ENCODE measurements at regions not wholly inside any gene's neighbourhood (a gene's known extent, or its start where the extent isn't known, plus 50 kb on each side); places are given as distances from the start of the nearest gene placed in this dataset.

DNA sequence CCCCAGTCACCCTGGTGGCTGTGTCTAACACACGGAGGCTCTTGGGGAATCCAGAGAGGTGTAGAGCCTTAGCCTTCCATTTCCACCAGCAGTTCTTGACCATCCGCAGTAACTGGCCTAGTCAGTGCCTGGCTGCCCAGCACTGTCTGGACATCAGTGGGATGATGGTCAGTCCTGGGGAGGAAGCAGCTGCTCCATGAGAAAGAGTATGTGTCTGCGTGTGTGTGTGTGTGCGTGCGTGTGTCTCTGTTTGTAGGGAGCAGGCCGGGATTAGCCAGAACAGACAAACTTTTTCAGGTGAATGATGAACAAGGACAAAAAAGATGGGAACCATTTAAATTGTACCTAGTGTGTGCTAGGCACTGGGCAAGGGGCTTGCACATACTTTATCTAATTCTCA lies 109.3 kb upstream of the SYT13 start:
- H3K27ac ChIP-seq (ENCODE audit: insufficient read length, low read depth, low read length), result no peak overlapping the region
- no CpG with 5 or more reads among the region's 6 CpGs for WGBS (ENCODE audit: extremely low coverage, insufficient read length, low lambda C conversion rate)
- TF ChIP-seq, protein P1, sequence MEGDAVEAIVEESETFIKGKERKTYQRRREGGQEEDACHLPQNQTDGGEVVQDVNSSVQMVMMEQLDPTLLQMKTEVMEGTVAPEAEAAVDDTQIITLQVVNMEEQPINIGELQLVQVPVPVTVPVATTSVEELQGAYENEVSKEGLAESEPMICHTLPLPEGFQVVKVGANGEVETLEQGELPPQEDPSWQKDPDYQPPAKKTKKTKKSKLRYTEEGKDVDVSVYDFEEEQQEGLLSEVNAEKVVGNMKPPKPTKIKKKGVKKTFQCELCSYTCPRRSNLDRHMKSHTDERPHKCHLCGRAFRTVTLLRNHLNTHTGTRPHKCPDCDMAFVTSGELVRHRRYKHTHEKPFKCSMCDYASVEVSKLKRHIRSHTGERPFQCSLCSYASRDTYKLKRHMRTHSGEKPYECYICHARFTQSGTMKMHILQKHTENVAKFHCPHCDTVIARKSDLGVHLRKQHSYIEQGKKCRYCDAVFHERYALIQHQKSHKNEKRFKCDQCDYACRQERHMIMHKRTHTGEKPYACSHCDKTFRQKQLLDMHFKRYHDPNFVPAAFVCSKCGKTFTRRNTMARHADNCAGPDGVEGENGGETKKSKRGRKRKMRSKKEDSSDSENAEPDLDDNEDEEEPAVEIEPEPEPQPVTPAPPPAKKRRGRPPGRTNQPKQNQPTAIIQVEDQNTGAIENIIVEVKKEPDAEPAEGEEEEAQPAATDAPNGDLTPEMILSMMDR (conservative IDR thresholded peaks at IDR 0.05), result no peak
- no peak overlapping the region for H3K4me2 ChIP-seq (ENCODE audit: insufficient read depth, insufficient read length, low read length)
- no peaks in the 10 kb centered on the region for H3K27me3 ChIP-seq (ENCODE audit: insufficient read depth, low read length)
- Mint-ChIP-seq H3K4me1 (peaks cover 12 to 19% of the 10 kb centered on the region in 2 experiments), H3K27me3 (ENCODE audit: low read depth) (peaks cover 2% of the 10 kb centered on the region; the same call in 1 of the 2 replicates), H3K36me3 (ENCODE audit: insufficient read depth in 1 of 3, low read depth in 3 of 3) (no peaks in the 10 kb centered on the region), H3K27ac (peak overlapping the region in 1 of 3 experiments; percentile 1; a peak in 1 of 7 replicates), H3K4me3 (no peak overlapping the region), H3K9me3 (no peaks in the 10 kb centered on the region)
- H3K79me2 ChIP-seq (ENCODE audit: insufficient read depth, low read length), result no peaks in the 10 kb centered on the region
- no peak for DNase-seq
- no peak overlapping the region; the same call in 1 of the 2 replicates for H2BK15ac ChIP-seq (ENCODE audit: low read depth, low read length)
- H2BK5ac ChIP-seq (ENCODE audit: insufficient read length, low read length), result no peak overlapping the region
- no peaks in the 10 kb centered on the region; the same call in 1 of the 2 replicates for H3K4me1 ChIP-seq (ENCODE audit: insufficient read depth, low read length)
- H3K23ac ChIP-seq (ENCODE audit: insufficient read length, low read depth, low read length), result no peak overlapping the region
- H3K18ac ChIP-seq (ENCODE audit: insufficient read length, low read depth, low read length), result no peak overlapping the region
- no peaks in the 10 kb centered on the region for H3K23me2 ChIP-seq (ENCODE audit: insufficient read length, low read depth, low read length, poor library complexity, severe bottlenecking)
- H2AK5ac ChIP-seq (ENCODE audit: insufficient read length, low read length), result no peak overlapping the region
- H2BK20ac ChIP-seq (ENCODE audit: low read depth, low read length, poor library complexity, severe bottlenecking), result no peak overlapping the region
- no peak overlapping the region for H4K91ac ChIP-seq (ENCODE audit: insufficient read length, low read depth, low read length)
- H4K5ac ChIP-seq (ENCODE audit: insufficient read length, low read depth, low read length), result no peak overlapping the region
- no peak overlapping the region for H2BK12ac ChIP-seq (ENCODE audit: insufficient read length, low read depth, low read length)
- H3K56ac ChIP-seq (ENCODE audit: insufficient read length, low read depth, low read length), result no peak overlapping the region
- no peak overlapping the region; the same call in 1 of the 2 replicates for H3K14ac ChIP-seq (ENCODE audit: insufficient read depth, low read length)
- no peaks in the 10 kb centered on the region for H4K20me1 ChIP-seq (ENCODE audit: control insufficient read depth, insufficient read depth, insufficient read length)
- no peak overlapping the region for H3K9ac ChIP-seq (ENCODE audit: extremely low read depth, insufficient read length, low read length)
- H3K79me1 ChIP-seq (ENCODE audit: insufficient read depth, low read depth, low read length, poor library complexity, severe bottlenecking), result no peaks in the 10 kb centered on the region
- H3K4ac ChIP-seq (ENCODE audit: low read depth, low read length), result no peak overlapping the region
- H2AFZ ChIP-seq (ENCODE audit: low read length), result no peak overlapping the region
- peak overlapping the region; percentile 22 for H4K8ac ChIP-seq (replicated peaks; ENCODE audit: insufficient read length, low read depth, low read length)
- no peak overlapping the region for H3T11ph ChIP-seq (ENCODE audit: low read length)
- H2BK120ac ChIP-seq (ENCODE audit: low read depth, low read length, poor library complexity, severe bottlenecking), result no peak overlapping the region
- no peaks in the 10 kb centered on the region for H3K9me3 ChIP-seq (ENCODE audit: control insufficient read depth, low read depth, low read length)

All from H9 (cell line).